Fibroblast of lung (primary cell): ENCODE measurements at regions not wholly inside any gene's neighbourhood (a gene's known extent, or its start where the extent isn't known, plus 50 kb on each side); places are given as distances from the start of the nearest gene placed in this dataset.

Source experiments
- CTCF ChIP-seq, 2 donors: IDR thresholded peaks in 1 of 2; conservative IDR thresholded peaks in 1 of 2; 1 replicate in 1 of 2; 2 replicates in 1 of 2; pipeline ENCODE4 v1.5.1; 2011 to 2012; ENCODE audit warnings: low read length in 2 of 2, control low read depth in 1 of 2, inconsistent platforms in 1 of 2, low read depth in 1 of 2, mild to moderate bottlenecking in 1 of 2
- EZH2 ChIP-seq: IDR thresholded peaks from 2 replicates; pipeline ENCODE4 v1.5.1; 2012; ENCODE audit warnings: low read length, control low read depth, mild to moderate bottlenecking; ENCODE audit errors: missing control alignments

DNA sequence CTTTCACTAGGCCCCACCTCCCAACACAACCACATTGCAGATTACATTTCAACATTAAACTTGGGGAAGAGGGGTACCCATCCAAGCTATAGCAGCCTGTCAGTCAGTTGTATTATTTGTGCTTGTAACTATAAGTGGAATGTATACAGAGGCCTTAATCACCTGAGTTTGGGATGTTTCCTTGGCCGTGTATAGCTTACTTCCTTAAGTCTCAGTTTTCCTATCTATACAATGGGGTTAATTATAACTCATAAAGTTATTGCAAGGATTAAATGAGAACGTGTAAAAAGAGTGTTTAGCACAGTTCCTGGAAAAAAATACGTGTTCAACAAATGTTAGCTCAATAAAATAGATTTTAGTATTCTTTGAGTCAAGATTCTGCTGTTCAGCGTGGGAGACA lies 165.5 kb upstream of the FAM20A start:
- TF ChIP-seq CTCF (conservative IDR thresholded peaks at IDR 0.05 in 1 of 2, IDR thresholded peaks at IDR 0.05 in 1 of 2; ENCODE audit: low read depth in 1 of 2, low read length in 2 of 2) (no peak), EZH2 (no peak)
